HepG2 (cell line): ENCODE measurements at regions not wholly inside any gene's neighbourhood (a gene's known extent, or its start where the extent isn't known, plus 50 kb on each side); places are given as distances from the start of the nearest gene placed in this dataset.

Experiments
- ATAC-seq: fragments of 200-7000 bp; cut with Tn5 transposase; 3 replicates; pipeline ENCODE4 v1.9.1; 2020; ENCODE audit warnings: mild to moderate bottlenecking, moderate library complexity
- BruUV-seq: library from RNA; stranded (reverse); fragments of 400-500 nt; replicated peaks from 2 replicates; lab custom pipeline; 2021; lab: Mats Ljungman, UMichigan
- CTCF ChIA-PET: fragments of 300-600 bp; formaldehyde crosslinking; extraction: SDS; loops from one replicate; lab custom pipeline; 2021; ENCODE audit warnings: low total read pairs, inconsistent platforms, low intra/inter-chr PET ratio; lab: Yijun Ruan, JAX
- POLR2A ChIA-PET: fragments of 350-600 bp; sonication (Branson Sonifier 250); formaldehyde crosslinking; loops from one replicate; lab custom pipeline; 2020; ENCODE audit warnings: antibody characterized with exemption, inconsistent platforms; lab: Yijun Ruan, JAX
- DNase-seq: peaks from one replicate; pipeline ENCODE4 v3.0.0-alpha.2; 2015; ENCODE audit warnings: low spot score
- FAIRE-seq: peaks from 3 replicates; lab custom pipeline; 2011; peaks lifted over from hg19 to GRCh38; lab: Jason Lieb, UNC
- H2AFZ ChIP-seq: one replicate; pipeline ENCODE4 v1.6.1; 2011; ENCODE audit warnings: low read length, inconsistent platforms
- H3K27ac ChIP-seq: fragments of 300-600 bp; 3 replicates; pipeline ENCODE4 v1.8.0; 2011; ENCODE audit warnings: mixed run types, mild to moderate bottlenecking, mixed read lengths, low read length, inconsistent platforms; ENCODE audit not compliant: insufficient read depth; ENCODE audit errors: extremely low read length
- H3K27me3 ChIP-seq, 2 experiments: fragments of 200-600 bp in 1 of 2; 2 replicates in 1 of 2; 3 replicates in 1 of 2; pipeline versions ENCODE4 v1.6.0 to v1.8.0; 2011; ENCODE audit warnings: low read length in 2 of 2, mild to moderate bottlenecking in 2 of 2, moderate library complexity in 2 of 2, inconsistent platforms in 1 of 2; ENCODE audit not compliant: insufficient read depth in 2 of 2, control insufficient read depth in 1 of 2
- H3K36me3 ChIP-seq, 2 experiments: fragments of 200-600 bp in 1 of 2; replicated peaks in 1 of 2; 2 replicates in 1 of 2; 3 replicates in 1 of 2; pipeline versions ENCODE4 v1.5.1 to v1.8.0; 2011; ENCODE audit warnings: low read length in 2 of 2, inconsistent platforms in 1 of 2; ENCODE audit not compliant: insufficient read depth in 2 of 2, control insufficient read depth in 1 of 2
- H3K4me1 ChIP-seq: 2 replicates; pipeline ENCODE4 v1.5.1; 2012; ENCODE audit warnings: low read length, inconsistent platforms; ENCODE audit not compliant: insufficient read depth
- H3K4me2 ChIP-seq: 2 replicates; pipeline ENCODE4 v1.6.0; 2011; ENCODE audit warnings: low read depth, low read length, inconsistent platforms
- H3K4me3 ChIP-seq, 3 experiments: fragments of 200-600 bp in 1 of 3; sonication (generic), shearing (Covaris generic) in 1 of 3; replicated peaks in 1 of 3; 2 replicates each; pipeline ENCODE4 v1.5.1; 2011 to 2016; ENCODE audit warnings: low read length in 3 of 3, inconsistent platforms in 2 of 3, low read depth in 2 of 3, mild to moderate bottlenecking in 2 of 3, control low read depth in 1 of 3, mixed read lengths in 1 of 3; ENCODE audit not compliant: insufficient read depth in 1 of 3
- H3K79me2 ChIP-seq: one replicate; pipeline ENCODE4 v1.6.1; 2011; ENCODE audit warnings: low read length, inconsistent platforms; ENCODE audit not compliant: insufficient read depth
- H3K9ac ChIP-seq: 2 replicates; pipeline ENCODE4 v1.6.0; 2011; ENCODE audit warnings: mild to moderate bottlenecking, low read depth, low read length, inconsistent platforms; ENCODE audit not compliant: insufficient read depth
- H3K9me3 ChIP-seq: 2 replicates; pipeline ENCODE4 v1.5.1; 2012; ENCODE audit warnings: mild to moderate bottlenecking, low read length
- H4K20me1 ChIP-seq: 2 replicates; pipeline ENCODE4 v1.6.0; 2011; ENCODE audit warnings: inconsistent platforms, mild to moderate bottlenecking, low read length, moderate library complexity; ENCODE audit not compliant: insufficient read depth
- CBFB ChIP-seq: sonication (generic); formaldehyde crosslinking; IDR thresholded peaks from 2 replicates; pipeline ENCODE4 v1.4.0; 2020; ENCODE audit warnings: missing genetic modification reagents
- ERF ChIP-seq: IDR thresholded peaks from 2 replicates; pipeline ENCODE4 v1.6.1; 2018; ENCODE audit warnings: missing biosample characterization, missing genetic modification reagents
- GRHL1 ChIP-seq: sonication (generic); formaldehyde crosslinking; conservative IDR thresholded peaks from 2 replicates; pipeline ENCODE4 v1.8.0; 2022; ENCODE audit warnings: missing genetic modification reagents
- KDM2A ChIP-seq: sonication (generic); formaldehyde crosslinking; IDR thresholded peaks from 2 replicates; pipeline ENCODE4 v1.4.0; 2020; ENCODE audit warnings: low read depth, missing genetic modification reagents, borderline replicate concordance
- PPARG ChIP-seq: conservative IDR thresholded peaks from 2 replicates; pipeline ENCODE4 v1.6.1; 2016; ENCODE audit warnings: missing biosample characterization, missing genetic modification reagents
- STAT5B ChIP-seq: sonication (generic); formaldehyde crosslinking; IDR thresholded peaks from 2 replicates; pipeline ENCODE4 v1.4.0; 2020; ENCODE audit warnings: missing genetic modification reagents
- ZBTB21 ChIP-seq: sonication (generic); formaldehyde crosslinking; IDR thresholded peaks from 2 replicates; pipeline ENCODE4 v1.4.0; 2020; ENCODE audit warnings: missing genetic modification reagents
- ZNF644 ChIP-seq: IDR thresholded peaks from 2 replicates; pipeline ENCODE4 v1.6.1; 2016; ENCODE audit warnings: low read depth
- WGBS: methylation state at CpG from one replicate; pipeline ENCODE4 v1.1.6; 2017; ENCODE audit warnings: low lambda C conversion rate; 5-methylcytosine and 5-hydroxymethylcytosine counted together
- in situ Hi-C: cut with HindIII; loops from 2 replicates; pipeline ENCODE4 v1.10.0; 2017; ENCODE audit warnings: low pct_unique_long_range_greater_than_20kb; ENCODE audit not compliant: extremely low pct_ligation_motif_present
- intact Hi-C: fragments of 100-400 bp; cut with micrococcal nuclease; formaldehyde crosslinking; loops from one replicate; pipeline ENCODE4 v1.10.0; 2022; ENCODE audit not compliant: unreplicated experiment
- TF ChIP-seq, protein P1 (sequence below): sonication (generic); formaldehyde crosslinking; IDR thresholded peaks from 2 replicates; pipeline ENCODE4 v1.4.0; 2020; ENCODE audit warnings: mild to moderate bottlenecking, low read depth, missing genetic modification reagents
- TF ChIP-seq, protein P2 (sequence below): sonication (generic); formaldehyde crosslinking; IDR thresholded peaks from 2 replicates; pipeline ENCODE4 v1.8.1; 2023; ENCODE audit warnings: missing genetic modification reagents, inconsistent platforms, borderline replicate concordance
- TF ChIP-seq, protein P3 (sequence below): IDR thresholded peaks from 2 replicates; pipeline ENCODE4 v1.6.1; 2016; ENCODE audit warnings: control low read depth

- Histone ChIP-seq H3K36me3 (no peaks in the 10 kb centered on the region), H3K9ac (no peak overlapping the region), H3K27me3 (no peaks in the 10 kb centered on the region), H3K4me2 (no peak overlapping the region), H2AFZ (no peak overlapping the region), H3K27ac (no peak overlapping the region), H3K4me1 (no peaks in the 10 kb centered on the region), H4K20me1 (no peaks in the 10 kb centered on the region), H3K79me2 (no peaks in the 10 kb centered on the region), H3K4me3 (no peak overlapping the region), H3K9me3 (no peaks in the 10 kb centered on the region)
- no TSS peak for BruUV-seq
- TF ChIP-seq ZBTB21 (CRISPR knock-in tag): no peak
- no peak for TF ChIP-seq CBFB (CRISPR knock-in tag)
- TF ChIP-seq, protein P1, sequence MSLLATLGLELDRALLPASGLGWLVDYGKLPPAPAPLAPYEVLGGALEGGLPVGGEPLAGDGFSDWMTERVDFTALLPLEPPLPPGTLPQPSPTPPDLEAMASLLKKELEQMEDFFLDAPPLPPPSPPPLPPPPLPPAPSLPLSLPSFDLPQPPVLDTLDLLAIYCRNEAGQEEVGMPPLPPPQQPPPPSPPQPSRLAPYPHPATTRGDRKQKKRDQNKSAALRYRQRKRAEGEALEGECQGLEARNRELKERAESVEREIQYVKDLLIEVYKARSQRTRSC: no peak
- TF ChIP-seq, protein P2, sequence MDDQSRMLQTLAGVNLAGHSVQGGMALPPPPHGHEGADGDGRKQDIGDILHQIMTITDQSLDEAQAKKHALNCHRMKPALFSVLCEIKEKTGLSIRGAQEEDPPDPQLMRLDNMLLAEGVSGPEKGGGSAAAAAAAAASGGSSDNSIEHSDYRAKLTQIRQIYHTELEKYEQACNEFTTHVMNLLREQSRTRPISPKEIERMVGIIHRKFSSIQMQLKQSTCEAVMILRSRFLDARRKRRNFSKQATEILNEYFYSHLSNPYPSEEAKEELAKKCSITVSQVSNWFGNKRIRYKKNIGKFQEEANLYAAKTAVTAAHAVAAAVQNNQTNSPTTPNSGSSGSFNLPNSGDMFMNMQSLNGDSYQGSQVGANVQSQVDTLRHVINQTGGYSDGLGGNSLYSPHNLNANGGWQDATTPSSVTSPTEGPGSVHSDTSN: no peak
- ATAC-seq (no peak), DNase-seq (no peak), FAIRE-seq (no peak)
- in situ Hi-C loops (no loop called here), intact Hi-C loops (no loop called here)
- CTCF ChIA-PET: no interaction called here
- POLR2A ChIA-PET: no interaction called here
- WGBS: 11% methylated on average over 4 of the region's 4 CpGs
Measured at GRCh38 chr3:164572436-164572835, 505.9 kb downstream of the SI start.

DNA sequence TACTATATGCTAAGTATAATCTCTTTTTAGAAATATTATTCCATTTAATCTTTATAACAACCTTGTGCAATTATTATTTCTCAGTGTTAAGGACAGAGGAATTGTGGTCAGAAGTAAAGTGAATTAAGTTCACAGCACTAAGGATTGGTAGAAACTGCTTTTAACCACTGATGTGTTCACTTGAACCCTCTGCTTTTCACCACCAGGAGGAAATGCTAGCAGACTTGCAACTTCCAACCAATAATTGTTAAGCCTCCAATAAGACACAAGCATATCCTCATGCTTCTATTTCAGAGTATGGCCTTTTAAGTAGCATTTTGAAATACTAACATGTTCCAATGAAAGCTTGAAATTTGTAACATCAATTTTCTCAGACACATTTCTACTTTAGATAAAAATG lies 527.4 kb downstream of the SI start:
- Histone ChIP-seq H3K27me3 (no peaks in the 10 kb centered on the region), H3K9me3 (no peaks in the 10 kb centered on the region), H3K9ac (no peak overlapping the region), H3K4me2 (no peak overlapping the region), H3K79me2 (no peaks in the 10 kb centered on the region), H4K20me1 (no peaks in the 10 kb centered on the region), H3K4me1 (no peaks in the 10 kb centered on the region), H3K27ac (no peak overlapping the region), H3K36me3 (no peaks in the 10 kb centered on the region), H3K4me3 (no peak overlapping the region), H2AFZ (no peak overlapping the region)
- no TSS peak for BruUV-seq
- FAIRE-seq: no peak
- intact Hi-C loops (no loop called here), in situ Hi-C loops (no loop called here)
- ChIA-PET CTCF (no interaction called here), POLR2A (no interaction called here)
- no peak for DNase-seq
- no peak for ATAC-seq
- no peak for TF ChIP-seq GRHL1
- TF ChIP-seq STAT5B: no peak
- no peak for TF ChIP-seq ZNF644 (CRISPR knock-in tag)
- TF ChIP-seq ERF (CRISPR knock-in tag): no peak
- TF ChIP-seq PPARG (CRISPR knock-in tag): no peak
- no peak for TF ChIP-seq KDM2A (CRISPR knock-in tag)
- TF ChIP-seq, protein P3, sequence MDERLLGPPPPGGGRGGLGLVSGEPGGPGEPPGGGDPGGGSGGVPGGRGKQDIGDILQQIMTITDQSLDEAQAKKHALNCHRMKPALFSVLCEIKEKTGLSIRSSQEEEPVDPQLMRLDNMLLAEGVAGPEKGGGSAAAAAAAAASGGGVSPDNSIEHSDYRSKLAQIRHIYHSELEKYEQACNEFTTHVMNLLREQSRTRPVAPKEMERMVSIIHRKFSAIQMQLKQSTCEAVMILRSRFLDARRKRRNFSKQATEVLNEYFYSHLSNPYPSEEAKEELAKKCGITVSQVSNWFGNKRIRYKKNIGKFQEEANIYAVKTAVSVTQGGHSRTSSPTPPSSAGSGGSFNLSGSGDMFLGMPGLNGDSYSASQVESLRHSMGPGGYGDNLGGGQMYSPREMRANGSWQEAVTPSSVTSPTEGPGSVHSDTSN (CRISPR knock-in tag): no peak
